ENCODE measurements at regions not wholly inside any gene's neighbourhood (a gene's known extent, or its start where the extent isn't known, plus 50 kb on each side); places are given as distances from the start of the nearest gene placed in this dataset.
A peak's percentile ranks its signal among the peaks of the same experiment; 100 is the strongest.

DNA sequence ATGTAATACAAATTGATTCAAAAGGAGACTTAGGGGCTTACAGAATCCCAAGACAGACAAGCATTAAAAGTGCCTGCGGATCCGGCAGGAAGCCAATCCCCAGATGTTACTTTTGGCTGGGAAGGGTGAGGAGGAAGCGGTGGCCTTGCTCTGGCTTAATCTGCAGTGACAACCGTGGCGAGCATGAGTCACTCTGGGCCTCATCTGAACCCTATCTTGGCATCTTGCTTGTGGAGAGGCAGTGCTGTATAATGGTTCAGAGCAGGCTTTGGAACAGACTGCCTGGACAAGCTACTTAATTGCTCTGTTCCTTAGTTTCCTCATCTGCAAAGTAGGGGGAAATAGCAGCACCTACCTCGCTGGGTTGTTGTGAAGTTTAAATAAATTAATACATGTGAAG lies 74.1 kb downstream of the XCL2 start (continued):
- TF ChIP-seq, protein P1, sequence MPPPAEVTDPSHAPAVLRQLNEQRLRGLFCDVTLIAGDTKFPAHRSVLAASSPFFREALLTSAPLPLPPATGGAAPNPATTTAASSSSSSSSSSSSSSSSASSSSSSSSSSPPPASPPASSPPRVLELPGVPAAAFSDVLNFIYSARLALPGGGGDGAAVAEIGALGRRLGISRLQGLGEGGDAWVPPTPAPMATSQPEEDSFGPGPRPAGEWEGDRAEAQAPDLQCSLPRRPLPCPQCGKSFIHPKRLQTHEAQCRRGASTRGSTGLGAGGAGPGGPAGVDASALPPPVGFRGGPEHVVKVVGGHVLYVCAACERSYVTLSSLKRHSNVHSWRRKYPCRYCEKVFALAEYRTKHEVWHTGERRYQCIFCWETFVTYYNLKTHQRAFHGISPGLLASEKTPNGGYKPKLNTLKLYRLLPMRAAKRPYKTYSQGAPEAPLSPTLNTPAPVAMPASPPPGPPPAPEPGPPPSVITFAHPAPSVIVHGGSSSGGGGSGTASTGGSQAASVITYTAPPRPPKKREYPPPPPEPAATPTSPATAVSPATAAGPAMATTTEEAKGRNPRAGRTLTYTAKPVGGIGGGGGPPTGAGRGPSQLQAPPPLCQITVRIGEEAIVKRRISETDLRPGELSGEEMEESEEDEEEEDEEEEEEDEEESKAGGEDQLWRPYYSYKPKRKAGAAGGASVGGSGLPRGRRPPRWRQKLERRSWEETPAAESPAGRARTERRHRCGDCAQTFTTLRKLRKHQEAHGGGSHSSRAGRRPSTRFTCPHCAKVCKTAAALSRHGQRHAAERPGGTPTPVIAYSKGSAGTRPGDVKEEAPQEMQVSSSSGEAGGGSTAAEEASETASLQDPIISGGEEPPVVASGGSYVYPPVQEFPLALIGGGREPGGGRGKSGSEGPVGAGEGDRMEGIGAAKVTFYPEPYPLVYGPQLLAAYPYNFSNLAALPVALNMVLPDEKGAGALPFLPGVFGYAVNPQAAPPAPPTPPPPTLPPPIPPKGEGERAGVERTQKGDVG (CRISPR knock-in tag; IDR thresholded peaks at IDR 0.05) = no peak
- no peak for TF ChIP-seq ZNF24 (IDR thresholded peaks at IDR 0.05)
- no peak for TF ChIP-seq KAT2A (conservative IDR thresholded peaks at IDR 0.05; ENCODE audit: control insufficient read depth, low read depth, low read length)
- TF ChIP-seq MEF2A (IDR thresholded peaks at IDR 0.05; ENCODE audit: insufficient read depth, low read depth, low read length) = no peak

DNA sequence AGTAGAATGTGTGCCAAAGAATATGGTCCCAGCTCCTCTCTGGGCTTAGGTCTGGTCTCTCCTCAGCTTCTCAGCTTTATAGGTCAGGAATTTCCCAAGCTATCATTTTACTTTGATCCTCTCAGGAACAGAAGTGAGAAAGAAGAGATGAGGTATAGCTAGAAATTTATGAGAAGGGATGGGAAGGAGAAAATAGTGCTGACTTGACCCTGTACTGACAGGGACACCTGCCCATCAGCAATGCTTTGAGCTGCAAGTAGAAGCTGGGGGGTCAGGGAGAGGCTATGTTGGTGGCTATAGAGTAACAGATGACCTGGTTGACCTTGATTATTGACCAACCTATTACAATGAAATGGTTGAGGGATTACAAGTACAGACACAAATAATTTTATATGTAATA lies 75.0 kb downstream of the XCL2 start:
- no peak overlapping the region for H3K4me3 ChIP-seq
- CTCF ChIA-PET = interaction anchor here (0.7 to 4.4 kb wide), 17 partner anchors 12 to 135 kb away, joined by 3 to 25 read pairs (median 5); no protein-coding TSS in a partner anchor
- TF ChIP-seq CREB1 (IDR thresholded peaks at IDR 0.05; ENCODE audit: low read depth) (no peak), RAD51 (IDR thresholded peaks at IDR 0.05) (no peak), MXI1 (IDR thresholded peaks at IDR 0.05; ENCODE audit: low read depth, low read length) (no peak), NFIC (IDR thresholded peaks at IDR 0.05; ENCODE audit: low read depth, low read length) (no peak), NBN (IDR thresholded peaks at IDR 0.05) (no peak), SREBF1 (IDR thresholded peaks at IDR 0.05; ENCODE audit: low read length) (no peak), ZNF217 (IDR thresholded peaks at IDR 0.05) (no peak), RUNX3 (IDR thresholded peaks at IDR 0.05; ENCODE audit: low read length) (no peak), BCL11A (IDR thresholded peaks at IDR 0.05; ENCODE audit: low read depth, low read length) (no peak), ATF7 (IDR thresholded peaks at IDR 0.05; ENCODE audit: low read depth) (no peak), EP300 (IDR thresholded peaks at IDR 0.05; ENCODE audit: borderline replicate concordance in 1 of 2, control insufficient read depth in 1 of 2, low read depth in 2 of 2, low read length in 2 of 2) (no peak)
- TF ChIP-seq, protein P2, sequence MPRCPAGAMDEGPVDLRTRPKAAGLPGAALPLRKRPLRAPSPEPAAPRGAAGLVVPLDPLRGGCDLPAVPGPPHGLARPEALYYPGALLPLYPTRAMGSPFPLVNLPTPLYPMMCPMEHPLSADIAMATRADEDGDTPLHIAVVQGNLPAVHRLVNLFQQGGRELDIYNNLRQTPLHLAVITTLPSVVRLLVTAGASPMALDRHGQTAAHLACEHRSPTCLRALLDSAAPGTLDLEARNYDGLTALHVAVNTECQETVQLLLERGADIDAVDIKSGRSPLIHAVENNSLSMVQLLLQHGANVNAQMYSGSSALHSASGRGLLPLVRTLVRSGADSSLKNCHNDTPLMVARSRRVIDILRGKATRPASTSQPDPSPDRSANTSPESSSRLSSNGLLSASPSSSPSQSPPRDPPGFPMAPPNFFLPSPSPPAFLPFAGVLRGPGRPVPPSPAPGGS (IDR thresholded peaks at IDR 0.05; ENCODE audit: borderline replicate concordance, insufficient read depth, low read depth, low read length, poor library complexity, severe bottlenecking) = no peak
- TF ChIP-seq, protein P3, sequence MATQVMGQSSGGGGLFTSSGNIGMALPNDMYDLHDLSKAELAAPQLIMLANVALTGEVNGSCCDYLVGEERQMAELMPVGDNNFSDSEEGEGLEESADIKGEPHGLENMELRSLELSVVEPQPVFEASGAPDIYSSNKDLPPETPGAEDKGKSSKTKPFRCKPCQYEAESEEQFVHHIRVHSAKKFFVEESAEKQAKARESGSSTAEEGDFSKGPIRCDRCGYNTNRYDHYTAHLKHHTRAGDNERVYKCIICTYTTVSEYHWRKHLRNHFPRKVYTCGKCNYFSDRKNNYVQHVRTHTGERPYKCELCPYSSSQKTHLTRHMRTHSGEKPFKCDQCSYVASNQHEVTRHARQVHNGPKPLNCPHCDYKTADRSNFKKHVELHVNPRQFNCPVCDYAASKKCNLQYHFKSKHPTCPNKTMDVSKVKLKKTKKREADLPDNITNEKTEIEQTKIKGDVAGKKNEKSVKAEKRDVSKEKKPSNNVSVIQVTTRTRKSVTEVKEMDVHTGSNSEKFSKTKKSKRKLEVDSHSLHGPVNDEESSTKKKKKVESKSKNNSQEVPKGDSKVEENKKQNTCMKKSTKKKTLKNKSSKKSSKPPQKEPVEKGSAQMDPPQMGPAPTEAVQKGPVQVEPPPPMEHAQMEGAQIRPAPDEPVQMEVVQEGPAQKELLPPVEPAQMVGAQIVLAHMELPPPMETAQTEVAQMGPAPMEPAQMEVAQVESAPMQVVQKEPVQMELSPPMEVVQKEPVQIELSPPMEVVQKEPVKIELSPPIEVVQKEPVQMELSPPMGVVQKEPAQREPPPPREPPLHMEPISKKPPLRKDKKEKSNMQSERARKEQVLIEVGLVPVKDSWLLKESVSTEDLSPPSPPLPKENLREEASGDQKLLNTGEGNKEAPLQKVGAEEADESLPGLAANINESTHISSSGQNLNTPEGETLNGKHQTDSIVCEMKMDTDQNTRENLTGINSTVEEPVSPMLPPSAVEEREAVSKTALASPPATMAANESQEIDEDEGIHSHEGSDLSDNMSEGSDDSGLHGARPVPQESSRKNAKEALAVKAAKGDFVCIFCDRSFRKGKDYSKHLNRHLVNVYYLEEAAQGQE (IDR thresholded peaks at IDR 0.05; ENCODE audit: low read depth, low read length) = no peak

More for the DNA sequence above, 75.0 kb downstream of the XCL2 start:
- peaks cover 25% of the 10 kb centered on the region for H3K4me1 ChIP-seq (ENCODE audit: control insufficient read depth, insufficient read depth, low read length)
- no peak overlapping the region for H2AFZ ChIP-seq (ENCODE audit: control insufficient read depth, low read depth, low read length)
- BruUV-seq (replicated peaks) = no TSS peak
- ChIA-PET POLR2A (interaction anchor here (1.0 to 6.1 kb wide), 12 partner anchors 12 to 91 kb away, joined by 3 to 52 read pairs (median 6); no protein-coding TSS in a partner anchor), RAD21 (ENCODE audit: unreplicated experiment) (interaction anchor here (0.7 to 7.9 kb wide), 24 partner anchors 12 to 134 kb away, joined by 3 to 103 read pairs (median 4); partner anchors contain the start of gene XCL2), SMC1A (ENCODE audit: uncharacterized antibody, unreplicated experiment) (interaction anchor here (0.6 to 7.7 kb wide), 27 partner anchors 13 to 878 kb away, joined by 3 to 125 read pairs (median 6); no protein-coding TSS in a partner anchor)
- ATAC-seq = peak; percentile 17
- no peaks in the 10 kb centered on the region; the same call in 1 of the 3 replicates for H3K9me3 ChIP-seq (replicated peaks; ENCODE audit: control insufficient read depth, insufficient read depth, low read length)
- H3K4me2 ChIP-seq (ENCODE audit: control insufficient read depth, insufficient read depth) = peak overlapping the region; percentile 28
- H3K27me3 ChIP-seq (replicated peaks in 1 of 2; ENCODE audit: control insufficient read depth in 2 of 2, insufficient read depth in 2 of 2, low read length in 1 of 2) = no peaks in the 10 kb centered on the region
- in situ Hi-C loops (cut with MboI) (no loop called here), intact Hi-C loops (cut with micrococcal nuclease; ENCODE audit: unreplicated experiment) (loop anchor here (10.0 kb wide), 1 partner anchor 86 kb away; no protein-coding TSS in a partner anchor)
- H3K79me2 ChIP-seq (ENCODE audit: control insufficient read depth, insufficient read depth, low read length) = no peaks in the 10 kb centered on the region
- no peaks in the 10 kb centered on the region for H3K36me3 ChIP-seq (ENCODE audit: control insufficient read depth in 2 of 2, insufficient read depth in 2 of 2, low read length in 1 of 2)
- no peak overlapping the region for H3K9ac ChIP-seq (ENCODE audit: control insufficient read depth, insufficient read depth, low read length)
- no peak for DNase-seq (ENCODE audit: low read depth, low spot score)
- H3K27ac ChIP-seq (ENCODE audit: control insufficient read depth, insufficient read depth) = 0 out of 2 replicates have a peak overlapping the region, but pooled peaks have one; percentile 10
- FAIRE-seq = no peak
- H4K20me1 ChIP-seq (ENCODE audit: control insufficient read depth, insufficient read depth) = no peaks in the 10 kb centered on the region

Data from GM12878 (cell line).